Peyer's patch (tissue), 4 donors: ENCODE measurements at regions not wholly inside any gene's neighbourhood (a gene's known extent, or its start where the extent isn't known, plus 50 kb on each side); places are given as distances from the start of the nearest gene placed in this dataset.

ENCODE experiments used
- CTCF ChIP-seq, 6 experiments: fragments of 450-650 bp in 4 of 6; fragments of 200-600 bp in 2 of 6; sonication (generic) in 1 of 6; IDR thresholded peaks; one replicate each; pipeline ENCODE4 v1.5.1; 2017 to 2019; ENCODE audit warnings: antibody characterized with exemption in 6 of 6, mild to moderate bottlenecking in 3 of 6, moderate library complexity in 1 of 6
- POLR2A ChIP-seq, 2 donors: fragments of 450-650 bp; IDR thresholded peaks; one replicate each; pipeline ENCODE4 v1.5.1; 2017; ENCODE audit warnings: antibody characterized with exemption in 2 of 2, mild to moderate bottlenecking in 2 of 2, moderate library complexity in 2 of 2

GRCh38 chr5:71924325-71924724, 182.9 kb upstream of the MAP1B start:
- TF ChIP-seq CTCF (IDR thresholded peaks at IDR 0.05) (no peak), POLR2A (IDR thresholded peaks at IDR 0.05) (no peak)
